ENCODE measurements at regions not wholly inside any gene's neighbourhood (a gene's known extent, or its start where the extent isn't known, plus 50 kb on each side); places are given as distances from the start of the nearest gene placed in this dataset.

DNA sequence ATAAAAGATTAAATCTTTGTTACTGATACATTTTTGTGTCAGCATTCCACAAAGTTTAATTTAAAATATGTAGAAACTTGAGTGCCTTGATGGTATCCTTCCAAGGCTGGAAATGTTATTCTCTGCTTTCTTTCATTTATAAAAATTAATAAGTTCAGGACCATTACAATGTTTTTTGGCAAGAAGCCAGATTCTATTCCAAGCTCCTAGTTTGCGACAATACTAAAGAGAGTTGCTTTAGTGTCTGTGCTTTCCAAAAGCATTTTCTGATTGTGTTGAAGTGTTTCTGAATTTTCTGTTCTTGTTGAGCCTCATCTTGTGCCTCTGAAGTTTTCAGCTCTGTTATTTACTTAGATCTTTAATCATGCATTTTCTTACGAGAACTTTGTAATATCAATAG, 516.2 kb downstream of the KCTD8 start:
- Histone ChIP-seq H3K36me3 (ENCODE audit: insufficient read depth, low read length) (no peaks in the 10 kb centered on the region), H4K20me1 (ENCODE audit: insufficient read depth, low read depth, low read length) (no peaks in the 10 kb centered on the region), H3K4me1 (ENCODE audit: low read length) (no peaks in the 10 kb centered on the region), H2AFZ (ENCODE audit: low read length) (no peak overlapping the region), H3K9ac (ENCODE audit: low read length) (no peak overlapping the region), H3K9me3 (ENCODE audit: low read length) (peaks cover 12% of the 10 kb centered on the region; the same call in 1 of the 2 replicates), H3K9me2 (replicated peaks; ENCODE audit: insufficient read depth, low read length) (no peaks in the 10 kb centered on the region), H3K27me3 (ENCODE audit: low read length) (no peaks in the 10 kb centered on the region), H3K4me2 (ENCODE audit: low read depth, low read length, poor library complexity, severe bottlenecking) (no peak overlapping the region), H3K4me3 (ENCODE audit: low read length) (no peak overlapping the region), H3K79me2 (ENCODE audit: low read length) (no peaks in the 10 kb centered on the region), H3K27ac (ENCODE audit: low read length) (no peak overlapping the region)
- no peak for DNase-seq

DNA sequence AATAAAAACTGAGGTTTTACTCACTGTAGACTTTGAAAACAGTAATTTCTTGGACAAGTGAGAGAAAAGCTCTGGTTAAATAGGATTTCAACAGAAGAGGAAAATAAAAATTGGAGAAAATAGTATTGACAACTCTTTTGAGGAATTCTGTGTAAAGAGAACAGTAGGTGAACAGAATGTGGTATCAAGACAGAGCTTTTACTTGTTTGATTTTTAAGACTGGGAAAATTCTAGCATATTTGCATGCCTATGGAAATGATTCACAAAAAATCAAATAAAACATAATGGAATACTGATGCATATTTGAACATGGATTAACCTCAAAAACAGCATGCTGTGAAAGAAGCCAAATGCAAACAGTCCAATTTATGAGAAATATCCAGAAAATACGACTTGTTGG, 504.6 kb downstream of the KCTD8 start:
- no peak overlapping the region for H3K4me2 ChIP-seq (ENCODE audit: low read depth, low read length, poor library complexity, severe bottlenecking)
- DNase-seq, result no peak
- H3K27me3 ChIP-seq (ENCODE audit: low read length), result no peaks in the 10 kb centered on the region
- H2AFZ ChIP-seq (ENCODE audit: low read length), result no peak overlapping the region
- H3K9ac ChIP-seq (ENCODE audit: low read length), result no peak overlapping the region
- no peaks in the 10 kb centered on the region for H4K20me1 ChIP-seq (ENCODE audit: insufficient read depth, low read depth, low read length)
- no peaks in the 10 kb centered on the region for H3K36me3 ChIP-seq (ENCODE audit: insufficient read depth, low read length)
- H3K9me2 ChIP-seq (replicated peaks; ENCODE audit: insufficient read depth, low read length), result no peaks in the 10 kb centered on the region
- no peak overlapping the region for H3K27ac ChIP-seq (ENCODE audit: low read length)
- no peaks in the 10 kb centered on the region for H3K79me2 ChIP-seq (ENCODE audit: low read length)
- no peaks in the 10 kb centered on the region for H3K4me1 ChIP-seq (ENCODE audit: low read length)
- H3K9me3 ChIP-seq (ENCODE audit: low read length), result peaks cover 20% of the 10 kb centered on the region
- no peak overlapping the region for H3K4me3 ChIP-seq (ENCODE audit: low read length)

DNA sequence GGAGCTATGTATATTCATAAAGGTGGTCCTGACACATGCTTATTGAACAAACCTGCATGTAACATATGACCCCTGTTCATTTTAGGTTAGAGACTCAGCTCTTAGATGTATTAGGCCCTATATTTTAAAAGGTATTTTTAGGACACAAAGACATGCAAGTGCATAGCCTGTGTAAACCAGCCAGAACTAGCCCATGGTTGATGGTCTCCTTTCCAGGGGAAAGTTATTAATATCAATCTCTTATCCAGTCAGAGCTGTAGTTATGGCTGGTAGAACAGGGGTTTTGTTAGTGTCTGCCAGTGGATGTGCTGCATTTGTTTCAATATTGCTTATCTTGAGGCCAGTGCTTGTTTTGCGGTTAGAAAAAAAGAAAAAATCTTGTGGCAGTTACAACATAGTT, 488.6 kb downstream of the KCTD8 start:
- Histone ChIP-seq H3K9me2 (replicated peaks; ENCODE audit: insufficient read depth, low read length) (no peaks in the 10 kb centered on the region), H3K9me3 (ENCODE audit: low read length) (peaks cover 23% of the 10 kb centered on the region; the same call in 1 of the 2 replicates), H3K9ac (ENCODE audit: low read length) (no peak overlapping the region), H3K4me3 (ENCODE audit: low read length) (no peak overlapping the region), H3K4me2 (ENCODE audit: low read depth, low read length, poor library complexity, severe bottlenecking) (no peak overlapping the region), H4K20me1 (ENCODE audit: insufficient read depth, low read depth, low read length) (no peaks in the 10 kb centered on the region), H3K36me3 (ENCODE audit: insufficient read depth, low read length) (no peaks in the 10 kb centered on the region), H3K27me3 (ENCODE audit: low read length) (no peaks in the 10 kb centered on the region), H2AFZ (ENCODE audit: low read length) (no peak overlapping the region), H3K4me1 (ENCODE audit: low read length) (no peaks in the 10 kb centered on the region), H3K27ac (ENCODE audit: low read length) (no peak overlapping the region), H3K79me2 (ENCODE audit: low read length) (no peaks in the 10 kb centered on the region)
- DNase-seq, result no peak

DNA sequence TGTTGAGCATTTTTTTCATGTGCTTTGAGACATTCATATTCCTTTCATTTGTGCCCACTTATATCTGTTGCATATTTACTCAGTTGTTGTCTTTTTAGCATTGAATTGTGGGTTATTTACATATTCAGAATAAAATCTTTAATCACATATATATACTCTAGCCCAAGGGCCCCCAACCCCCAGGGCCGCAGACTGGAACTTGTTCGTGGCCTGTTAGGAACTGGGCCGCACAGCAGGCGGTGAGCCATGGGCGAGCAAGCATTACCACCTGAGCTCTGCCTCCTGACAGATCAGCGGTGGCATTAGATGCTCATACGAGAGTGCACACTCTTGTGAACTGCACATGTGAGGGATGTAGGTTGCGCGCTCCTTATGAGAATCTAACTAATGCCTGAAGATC, 480.6 kb downstream of the KCTD8 start:
- no peaks in the 10 kb centered on the region for H3K36me3 ChIP-seq (ENCODE audit: insufficient read depth, low read length)
- peaks cover 7% of the 10 kb centered on the region; the same call in 1 of the 2 replicates for H3K9me2 ChIP-seq (replicated peaks; ENCODE audit: insufficient read depth, low read length)
- no peak for DNase-seq
- H3K9me3 ChIP-seq (ENCODE audit: low read length), result no peaks in the 10 kb centered on the region
- H3K27me3 ChIP-seq (ENCODE audit: low read length), result no peaks in the 10 kb centered on the region
- no peak overlapping the region for H2AFZ ChIP-seq (ENCODE audit: low read length)
- H3K4me1 ChIP-seq (ENCODE audit: low read length), result no peaks in the 10 kb centered on the region
- H3K4me2 ChIP-seq (ENCODE audit: low read depth, low read length, poor library complexity, severe bottlenecking), result no peak overlapping the region
- H3K4me3 ChIP-seq (ENCODE audit: low read length), result no peak overlapping the region
- no peaks in the 10 kb centered on the region for H3K79me2 ChIP-seq (ENCODE audit: low read length)
- H3K9ac ChIP-seq (ENCODE audit: low read length), result no peak overlapping the region
- no peaks in the 10 kb centered on the region for H4K20me1 ChIP-seq (ENCODE audit: insufficient read depth, low read depth, low read length)
- no peak overlapping the region for H3K27ac ChIP-seq (ENCODE audit: low read length)

DNA sequence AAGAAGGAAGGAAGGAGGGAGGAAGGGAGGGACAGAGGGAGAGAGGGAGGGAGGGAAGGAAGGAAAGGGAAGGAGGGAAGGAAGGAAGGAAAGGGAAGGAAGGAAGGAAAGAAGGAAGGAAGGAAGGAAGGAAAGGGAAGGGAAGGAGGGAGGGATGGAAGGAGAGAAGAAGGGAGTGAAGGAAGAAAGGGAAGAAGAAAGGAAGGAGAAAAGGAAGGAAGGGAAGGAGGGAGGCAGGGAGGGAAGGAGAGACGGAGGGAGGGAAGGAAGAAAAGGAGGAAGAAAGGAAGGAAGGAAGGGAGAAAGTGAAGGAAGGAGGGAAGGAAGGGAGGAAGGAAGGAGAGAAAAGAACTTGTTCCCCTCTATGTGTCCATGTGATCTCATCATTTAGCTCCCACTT, 465.0 kb downstream of the KCTD8 start:
- Histone ChIP-seq H3K4me3 (ENCODE audit: low read length) (no peak overlapping the region), H3K36me3 (ENCODE audit: insufficient read depth, low read length) (no peaks in the 10 kb centered on the region), H3K9me2 (replicated peaks; ENCODE audit: insufficient read depth, low read length) (no peaks in the 10 kb centered on the region), H3K9me3 (ENCODE audit: low read length) (peaks cover 5% of the 10 kb centered on the region), H3K27ac (ENCODE audit: low read length) (no peak overlapping the region), H3K27me3 (ENCODE audit: low read length) (no peaks in the 10 kb centered on the region), H2AFZ (ENCODE audit: low read length) (no peak overlapping the region), H3K4me2 (ENCODE audit: low read depth, low read length, poor library complexity, severe bottlenecking) (no peak overlapping the region), H3K4me1 (ENCODE audit: low read length) (no peaks in the 10 kb centered on the region), H4K20me1 (ENCODE audit: insufficient read depth, low read depth, low read length) (no peaks in the 10 kb centered on the region), H3K9ac (ENCODE audit: low read length) (no peak overlapping the region), H3K79me2 (ENCODE audit: low read length) (no peaks in the 10 kb centered on the region)
- DNase-seq, result no peak

DNA sequence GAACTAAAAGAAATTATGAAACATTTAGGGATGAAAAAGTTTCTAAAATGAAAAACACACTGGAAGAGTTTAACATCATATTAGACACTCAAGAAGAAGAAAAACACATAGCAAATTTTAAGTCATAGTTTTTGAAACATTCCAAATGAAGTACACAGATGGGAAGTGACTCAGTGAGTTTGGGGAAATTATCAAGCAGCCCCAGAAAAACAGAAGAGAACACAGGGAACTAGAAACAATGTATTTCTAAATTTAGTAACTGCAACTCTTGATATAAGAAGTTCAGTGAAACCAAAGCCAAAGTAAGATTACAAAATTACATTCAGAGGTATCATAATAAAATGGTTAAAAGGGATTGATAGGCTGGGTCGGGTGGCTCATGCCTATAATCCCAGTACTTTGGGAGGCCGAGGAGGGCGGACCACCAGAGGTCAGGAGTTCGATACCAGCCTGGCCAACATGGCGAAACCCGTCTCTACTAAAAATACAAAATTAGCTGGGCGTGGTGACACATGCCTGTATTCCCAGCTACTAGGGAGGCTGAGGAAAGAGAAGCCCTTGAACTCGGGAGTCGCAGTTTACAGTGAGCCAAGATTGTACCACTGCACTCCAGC, 461.2 kb downstream of the KCTD8 start:
- Histone ChIP-seq H2AFZ (ENCODE audit: low read length) (no peak overlapping the region), H3K4me3 (ENCODE audit: low read length) (no peak overlapping the region), H3K9me3 (ENCODE audit: low read length) (peaks cover 6% of the 10 kb centered on the region), H3K36me3 (ENCODE audit: insufficient read depth, low read length) (no peaks in the 10 kb centered on the region), H3K4me2 (ENCODE audit: low read depth, low read length, poor library complexity, severe bottlenecking) (no peak overlapping the region), H3K9me2 (replicated peaks; ENCODE audit: insufficient read depth, low read length) (no peaks in the 10 kb centered on the region), H3K4me1 (ENCODE audit: low read length) (no peaks in the 10 kb centered on the region), H3K79me2 (ENCODE audit: low read length) (no peaks in the 10 kb centered on the region), H4K20me1 (ENCODE audit: insufficient read depth, low read depth, low read length) (no peaks in the 10 kb centered on the region), H3K27me3 (ENCODE audit: low read length) (no peaks in the 10 kb centered on the region), H3K27ac (ENCODE audit: low read length) (no peak overlapping the region), H3K9ac (ENCODE audit: low read length) (no peak overlapping the region)
- no peak for DNase-seq

DNA sequence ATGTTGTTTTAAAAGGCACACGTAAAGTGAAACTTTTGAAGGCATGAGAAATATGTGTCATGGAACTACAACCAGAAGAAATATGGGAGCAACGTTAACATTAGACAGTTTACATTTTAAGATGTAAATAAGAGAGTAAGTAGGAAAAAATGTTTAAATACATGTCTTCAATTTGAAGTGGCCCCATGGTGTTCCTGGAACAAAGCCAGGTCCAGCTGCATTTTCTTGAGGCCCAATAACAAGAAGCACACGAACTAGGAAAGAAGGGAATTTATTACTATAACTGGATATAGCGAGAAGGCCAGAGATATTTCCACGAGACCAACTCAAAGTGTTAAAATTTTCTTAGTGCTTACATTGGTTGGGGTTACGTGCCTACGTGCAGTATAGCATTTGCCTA, 458.1 kb downstream of the KCTD8 start:
- DNase-seq, result no peak
- H3K79me2 ChIP-seq (ENCODE audit: low read length), result no peaks in the 10 kb centered on the region

DNA sequence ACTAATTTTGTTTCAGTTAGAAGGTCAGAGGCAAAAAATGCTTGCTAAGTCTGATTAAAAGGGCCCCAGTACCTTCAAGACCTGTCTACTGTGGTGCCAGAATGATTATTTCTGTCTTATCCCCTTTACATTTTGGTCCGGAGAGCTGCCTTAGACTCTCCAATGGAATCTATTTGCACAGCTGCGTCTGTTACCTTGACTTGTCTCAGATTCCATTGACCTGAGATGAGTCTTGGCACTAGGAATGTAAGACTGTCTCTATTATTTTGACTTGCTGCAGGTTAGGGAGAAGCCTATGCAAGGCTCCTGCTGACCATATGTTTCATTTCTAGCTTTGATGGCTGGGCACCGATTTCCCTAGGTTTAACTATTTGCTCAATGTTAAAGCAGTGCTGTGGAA, 457.6 kb downstream of the KCTD8 start:
- Histone ChIP-seq H3K27ac (ENCODE audit: low read length) (no peak overlapping the region), H3K27me3 (ENCODE audit: low read length) (no peaks in the 10 kb centered on the region), H3K9ac (ENCODE audit: low read length) (no peak overlapping the region), H2AFZ (ENCODE audit: low read length) (no peak overlapping the region), H3K79me2 (ENCODE audit: low read length) (no peaks in the 10 kb centered on the region), H3K9me3 (ENCODE audit: low read length) (peaks cover 15% of the 10 kb centered on the region), H3K9me2 (replicated peaks; ENCODE audit: insufficient read depth, low read length) (no peaks in the 10 kb centered on the region), H3K4me1 (ENCODE audit: low read length) (no peaks in the 10 kb centered on the region), H3K4me2 (ENCODE audit: low read depth, low read length, poor library complexity, severe bottlenecking) (no peak overlapping the region), H3K4me3 (ENCODE audit: low read length) (no peak overlapping the region), H4K20me1 (ENCODE audit: insufficient read depth, low read depth, low read length) (no peaks in the 10 kb centered on the region), H3K36me3 (ENCODE audit: insufficient read depth, low read length) (no peaks in the 10 kb centered on the region)
- DNase-seq, result no peak

More for the DNA sequence above, 458.1 kb downstream of the KCTD8 start:
- Histone ChIP-seq H3K36me3 (ENCODE audit: insufficient read depth, low read length) (no peaks in the 10 kb centered on the region), H3K4me1 (ENCODE audit: low read length) (no peaks in the 10 kb centered on the region), H3K27me3 (ENCODE audit: low read length) (no peaks in the 10 kb centered on the region), H3K4me3 (ENCODE audit: low read length) (no peak overlapping the region), H3K9me2 (replicated peaks; ENCODE audit: insufficient read depth, low read length) (no peaks in the 10 kb centered on the region), H2AFZ (ENCODE audit: low read length) (no peak overlapping the region), H3K27ac (ENCODE audit: low read length) (no peak overlapping the region), H3K9me3 (ENCODE audit: low read length) (peaks cover 15% of the 10 kb centered on the region), H4K20me1 (ENCODE audit: insufficient read depth, low read depth, low read length) (no peaks in the 10 kb centered on the region), H3K4me2 (ENCODE audit: low read depth, low read length, poor library complexity, severe bottlenecking) (no peak overlapping the region), H3K9ac (ENCODE audit: low read length) (no peak overlapping the region)

DNA sequence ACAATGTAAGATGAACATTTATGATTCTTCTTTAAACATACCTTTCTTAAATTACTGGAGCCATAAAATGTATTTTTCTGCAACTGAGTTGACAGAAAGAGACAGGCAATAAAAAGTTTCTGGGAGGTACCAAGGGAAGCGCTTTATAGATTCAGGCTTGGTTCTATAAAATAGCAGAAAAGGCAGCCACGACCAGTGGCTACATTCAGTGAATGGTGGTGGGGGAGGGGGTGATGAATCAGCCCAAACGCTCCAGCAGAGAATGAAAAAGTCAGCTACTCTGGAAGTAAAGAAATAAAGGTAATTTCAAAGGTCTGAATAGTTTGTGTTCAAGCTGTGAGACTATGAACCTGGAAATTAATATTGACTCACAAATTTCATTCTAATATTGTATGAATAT, 456.1 kb downstream of the KCTD8 start:
- Histone ChIP-seq H3K9ac (ENCODE audit: low read length) (no peak overlapping the region), H4K20me1 (ENCODE audit: insufficient read depth, low read depth, low read length) (no peaks in the 10 kb centered on the region), H3K9me3 (ENCODE audit: low read length) (peaks cover 15% of the 10 kb centered on the region), H3K27ac (ENCODE audit: low read length) (no peak overlapping the region), H3K79me2 (ENCODE audit: low read length) (no peaks in the 10 kb centered on the region), H3K4me2 (ENCODE audit: low read depth, low read length, poor library complexity, severe bottlenecking) (no peak overlapping the region), H3K27me3 (ENCODE audit: low read length) (no peaks in the 10 kb centered on the region), H3K9me2 (replicated peaks; ENCODE audit: insufficient read depth, low read length) (no peaks in the 10 kb centered on the region), H3K36me3 (ENCODE audit: insufficient read depth, low read length) (no peaks in the 10 kb centered on the region), H3K4me3 (ENCODE audit: low read length) (no peak overlapping the region), H2AFZ (ENCODE audit: low read length) (no peak overlapping the region), H3K4me1 (ENCODE audit: low read length) (no peaks in the 10 kb centered on the region)
- DNase-seq, result no peak
